Middle frontal gyrus (tissue), 1 donor: ENCODE measurements at regions not wholly inside any gene's neighbourhood (a gene's known extent, or its start where the extent isn't known, plus 50 kb on each side); places are given as distances from the start of the nearest gene placed in this dataset.
"Not testable (repeated sequence)": the region's sequence is repeated elsewhere in the genome, so short reads cannot be mapped to it uniquely, and the experiment has no call there.

Experiments used
- DNase-seq: peaks from one replicate; pipeline ENCODE4 v3.0.0-alpha.2; 2015; ENCODE audit warnings: low spot score; ENCODE audit errors: extremely low spot score

DNA sequence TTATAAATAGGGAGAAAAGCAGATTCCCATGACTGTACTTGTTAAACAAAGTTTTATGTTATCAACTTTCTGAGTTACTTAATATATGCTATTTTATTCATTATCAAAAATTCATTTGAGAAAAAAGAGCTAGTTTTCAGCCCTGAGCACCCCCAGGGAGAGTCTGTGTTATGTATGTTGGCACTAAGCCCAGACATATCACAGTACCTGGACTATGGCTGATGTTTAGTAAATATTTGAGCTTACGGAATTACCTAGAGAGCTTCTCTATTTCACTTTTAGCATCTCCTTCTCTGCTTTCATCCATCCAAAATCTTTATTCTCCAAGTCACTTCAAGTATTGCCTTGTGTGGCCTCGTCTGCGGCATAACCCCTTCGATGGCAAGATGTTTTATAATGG lies 225.9 kb upstream of the PCSK5 start:
- no peak for DNase-seq

DNA sequence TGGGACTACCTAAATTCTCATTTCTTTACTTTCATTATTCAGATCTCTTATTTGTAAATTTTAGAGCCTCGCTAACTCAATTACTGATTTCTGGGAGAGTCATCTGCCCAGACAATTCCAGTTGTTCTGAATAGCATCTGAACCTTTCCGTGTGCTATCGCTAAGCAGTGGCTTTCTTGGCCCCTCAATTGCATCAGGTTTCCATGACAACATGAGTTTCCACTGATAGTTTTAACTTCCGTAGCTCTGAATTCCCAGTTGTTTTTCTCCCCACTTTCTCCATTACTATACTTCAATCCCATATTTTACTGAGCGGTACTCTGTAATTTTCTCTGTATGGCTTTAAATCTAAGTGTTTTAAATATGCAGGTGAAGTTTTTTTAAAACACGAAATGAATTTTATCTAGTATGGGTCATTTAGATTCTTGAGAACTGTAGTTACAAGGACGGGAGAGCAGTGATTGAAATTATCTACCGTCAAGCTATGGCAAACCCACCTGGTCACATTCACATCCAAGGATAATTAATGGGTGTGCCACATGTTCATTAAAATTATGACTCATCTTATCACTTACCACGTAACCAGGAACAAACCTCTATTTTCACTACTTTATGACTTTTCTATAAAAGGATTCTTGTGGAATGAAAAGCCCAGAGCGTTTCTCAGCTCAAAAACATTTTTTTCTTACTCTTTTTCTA lies 223.5 kb upstream of the PCSK5 start:
- no peak for DNase-seq

DNA sequence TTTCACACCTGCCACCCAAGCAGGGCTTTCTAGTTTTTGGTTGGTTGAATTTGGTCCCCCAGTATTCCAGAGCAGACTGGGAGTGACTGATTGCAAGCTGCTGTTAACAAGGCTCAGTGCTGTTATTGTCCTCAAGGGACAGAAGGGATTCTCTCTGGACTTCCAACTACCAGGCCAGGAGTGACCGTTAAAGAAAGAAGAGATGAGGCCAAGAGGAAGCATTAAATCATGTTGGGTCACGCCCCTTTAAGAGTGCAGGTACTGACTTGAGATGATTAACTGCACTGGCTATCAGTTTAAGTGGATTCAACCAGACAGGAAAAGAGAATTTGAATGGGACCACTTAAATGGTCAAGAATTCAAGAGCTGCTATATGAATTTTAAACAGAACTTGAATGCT lies 220.8 kb upstream of the PCSK5 start:
- DNase-seq = no peak

DNA sequence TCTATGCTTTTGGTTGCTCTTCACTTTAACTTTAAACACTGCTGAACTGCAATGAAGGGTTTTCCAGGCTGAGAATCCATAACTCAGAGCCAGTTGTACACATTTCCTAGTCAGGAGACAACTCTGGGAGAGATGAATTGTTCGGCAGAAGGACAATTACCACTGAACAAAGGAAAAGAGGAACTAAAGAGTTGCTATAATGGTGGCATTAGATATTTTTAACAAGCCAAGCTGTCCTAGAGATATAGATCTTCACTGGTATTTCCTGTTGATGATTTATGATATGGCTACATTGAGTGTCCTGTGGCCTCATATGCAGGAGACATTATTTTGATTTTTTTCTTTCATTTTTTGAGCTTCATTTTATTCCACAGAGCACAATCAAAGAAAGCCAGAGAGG lies 219.1 kb upstream of the PCSK5 start:
- DNase-seq = no peak

DNA sequence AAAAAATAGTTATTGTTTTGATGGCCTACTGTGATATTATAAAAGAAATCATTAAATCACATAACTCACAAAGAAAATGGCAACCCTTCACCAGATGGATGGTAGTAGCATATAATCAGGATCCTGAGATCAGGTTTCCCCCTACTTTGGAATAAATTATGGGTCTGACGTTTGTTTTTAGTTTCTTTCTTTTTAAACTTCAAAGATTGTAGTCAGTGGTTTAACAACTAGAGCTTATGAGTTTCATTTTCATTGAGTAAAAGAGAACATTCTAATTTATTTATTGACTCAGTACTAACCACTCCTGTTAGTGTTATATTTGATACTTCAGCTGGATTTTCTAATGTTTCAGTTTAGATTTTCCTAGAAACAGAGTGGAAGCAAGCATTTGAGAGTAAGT lies 218.0 kb upstream of the PCSK5 start:
- DNase-seq = no peak

DNA sequence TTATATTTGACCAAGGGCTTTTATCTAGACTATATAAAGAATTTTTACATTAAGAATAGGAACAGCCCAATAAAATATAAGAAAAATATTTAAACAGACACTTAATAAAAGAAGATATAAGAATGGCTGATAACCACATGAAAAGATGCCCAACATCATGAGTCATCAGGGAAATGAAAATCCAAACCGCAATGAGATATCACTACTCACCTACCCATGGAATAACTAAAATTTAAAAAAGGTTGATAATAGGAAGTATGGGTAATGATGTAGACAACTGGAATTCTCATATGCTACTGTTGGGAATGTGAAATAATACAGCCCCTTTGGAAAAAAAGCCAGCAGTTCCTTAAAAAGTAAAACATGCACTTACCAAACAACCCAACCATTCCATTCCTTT lies 206.9 kb upstream of the PCSK5 start:
- DNase-seq = no peak

DNA sequence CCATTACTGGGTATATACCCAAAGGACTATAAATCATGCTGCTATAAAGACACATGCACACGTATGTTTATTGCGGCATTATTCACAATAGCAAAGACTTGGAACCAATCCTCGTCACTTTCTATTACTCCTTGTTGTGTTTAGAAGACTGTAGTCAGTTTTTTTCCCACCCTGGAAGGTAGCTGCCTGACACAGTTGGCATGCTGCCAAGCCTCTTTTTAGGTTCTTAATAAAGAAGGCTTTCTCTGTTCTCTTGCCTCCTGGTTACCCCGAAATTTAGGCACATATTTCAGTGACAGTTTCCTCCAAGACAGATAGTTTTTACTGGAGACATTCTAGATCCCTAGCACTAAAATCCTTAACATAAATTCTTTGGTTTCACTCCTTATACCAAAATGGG lies 205.4 kb upstream of the PCSK5 start:
- DNase-seq = no peak

DNA sequence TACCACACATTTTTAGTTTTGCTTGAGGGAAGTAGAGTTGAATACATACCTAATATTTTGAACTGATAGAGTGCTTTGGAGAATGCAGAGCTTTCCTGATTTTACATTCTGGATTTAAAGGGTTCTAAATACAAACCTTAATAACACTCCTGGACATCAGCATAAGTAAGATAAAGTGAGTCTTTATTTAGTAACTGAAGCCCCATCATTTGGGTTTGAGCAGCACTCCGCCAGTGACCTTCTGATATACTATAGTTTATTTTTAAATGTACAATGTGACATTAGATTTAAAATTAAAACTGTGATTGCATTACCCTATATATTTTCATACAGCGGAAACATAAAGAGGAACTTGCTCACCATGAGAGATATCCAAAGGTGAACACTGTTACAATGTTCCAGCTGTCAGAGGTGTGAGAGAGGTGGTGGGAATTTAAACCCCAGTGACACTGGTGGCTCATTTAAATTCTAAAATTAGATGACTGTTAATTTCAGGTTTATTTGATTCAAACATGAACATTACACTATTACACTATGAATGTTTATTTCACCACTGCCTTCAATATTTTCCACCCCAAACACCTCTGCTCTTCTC lies 203.0 kb upstream of the PCSK5 start:
- DNase-seq = no peak

DNA sequence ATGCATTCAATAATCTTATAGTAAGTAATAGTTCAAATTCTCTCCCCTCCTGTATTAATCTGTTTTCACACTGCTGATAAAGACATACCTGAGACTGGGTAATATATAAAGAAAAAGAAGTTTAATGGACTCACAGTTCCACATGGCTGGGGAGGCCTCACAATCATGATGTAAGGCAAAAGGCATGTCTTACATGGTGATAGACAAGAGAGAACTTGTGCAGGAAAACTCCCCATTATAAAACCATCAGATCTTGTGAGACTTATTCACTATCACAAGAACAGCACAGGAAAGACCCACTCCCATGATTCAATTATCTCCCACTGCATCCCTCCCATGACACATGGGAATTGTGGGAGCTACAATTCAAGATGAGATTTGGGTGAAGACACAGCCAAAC lies 199.9 kb upstream of the PCSK5 start:
- not testable (repeated sequence) for DNase-seq

DNA sequence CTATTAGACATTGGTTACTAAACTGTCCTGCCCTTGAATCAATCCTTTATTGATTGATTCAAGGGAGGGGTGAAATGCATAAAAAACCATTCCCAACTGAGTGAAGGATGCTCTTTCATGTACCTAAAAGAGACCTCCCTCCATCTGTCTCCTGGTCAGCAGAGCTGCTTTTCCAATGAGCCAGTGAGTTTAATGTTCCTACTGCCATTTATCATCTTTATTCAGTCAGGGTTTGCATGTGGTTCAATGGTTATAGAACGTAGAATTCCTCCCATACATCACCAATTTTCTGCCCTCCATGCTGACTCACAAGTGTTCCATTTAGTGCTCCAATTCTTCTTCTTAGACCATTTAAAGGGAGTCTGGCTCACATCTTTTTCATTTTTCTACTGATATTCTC lies 199.1 kb upstream of the PCSK5 start:
- DNase-seq = no peak

DNA sequence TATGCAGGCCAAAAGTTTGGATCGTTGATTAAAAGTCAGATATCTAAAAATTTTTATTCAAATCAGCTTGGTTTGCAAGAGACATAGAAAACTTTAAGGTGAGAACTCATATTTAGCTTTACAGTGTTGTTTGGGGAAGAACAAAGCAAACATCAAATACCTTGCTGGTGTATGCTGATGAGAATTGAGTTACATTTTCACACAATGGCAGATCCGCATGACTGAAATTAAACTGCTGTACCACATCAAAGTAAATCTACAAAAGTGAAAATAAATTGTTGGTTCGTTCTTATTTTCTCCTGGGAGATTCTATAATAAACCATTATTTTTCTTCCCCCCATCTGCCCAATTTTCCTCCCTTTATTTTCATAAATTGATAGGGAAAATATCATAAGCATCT lies 198.2 kb upstream of the PCSK5 start:
- no peak for DNase-seq

DNA sequence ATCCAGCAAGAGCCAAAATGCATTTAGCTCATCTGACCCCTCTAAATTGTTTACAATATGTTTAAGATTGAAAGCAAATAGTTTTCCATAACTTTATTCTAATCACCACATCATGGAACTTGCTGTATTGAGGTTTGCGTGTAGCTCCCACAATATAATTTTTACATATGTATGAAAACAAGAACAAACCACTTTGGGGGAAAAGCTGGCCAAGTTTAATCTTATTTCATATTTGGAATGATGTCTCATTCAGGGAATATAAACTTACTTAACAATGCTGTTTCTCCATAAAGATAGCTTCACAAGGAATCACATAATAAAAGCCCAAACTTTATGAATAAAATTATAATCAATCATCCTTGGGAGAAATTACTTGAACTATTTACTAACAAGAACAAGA lies 194.6 kb upstream of the PCSK5 start:
- no peak for DNase-seq

DNA sequence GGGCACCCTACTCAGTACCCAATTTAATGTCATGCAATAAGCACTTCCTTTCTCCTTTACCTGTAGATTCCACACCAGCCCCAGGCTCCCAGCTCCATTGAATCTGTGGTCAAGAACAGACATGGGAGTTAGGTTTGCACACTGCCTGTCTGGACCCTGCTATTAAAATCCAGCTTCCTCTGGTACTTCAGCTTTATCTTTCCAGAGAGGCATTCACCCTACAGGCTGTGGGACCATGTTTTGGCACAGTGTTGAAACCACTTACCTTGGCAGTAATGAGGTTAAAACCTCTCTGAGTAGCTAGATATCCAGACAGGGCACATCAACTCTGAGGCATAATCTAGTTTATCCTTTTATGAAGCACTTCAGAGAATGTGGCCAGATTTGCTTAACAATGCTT lies 191.5 kb upstream of the PCSK5 start:
- no peak for DNase-seq

DNA sequence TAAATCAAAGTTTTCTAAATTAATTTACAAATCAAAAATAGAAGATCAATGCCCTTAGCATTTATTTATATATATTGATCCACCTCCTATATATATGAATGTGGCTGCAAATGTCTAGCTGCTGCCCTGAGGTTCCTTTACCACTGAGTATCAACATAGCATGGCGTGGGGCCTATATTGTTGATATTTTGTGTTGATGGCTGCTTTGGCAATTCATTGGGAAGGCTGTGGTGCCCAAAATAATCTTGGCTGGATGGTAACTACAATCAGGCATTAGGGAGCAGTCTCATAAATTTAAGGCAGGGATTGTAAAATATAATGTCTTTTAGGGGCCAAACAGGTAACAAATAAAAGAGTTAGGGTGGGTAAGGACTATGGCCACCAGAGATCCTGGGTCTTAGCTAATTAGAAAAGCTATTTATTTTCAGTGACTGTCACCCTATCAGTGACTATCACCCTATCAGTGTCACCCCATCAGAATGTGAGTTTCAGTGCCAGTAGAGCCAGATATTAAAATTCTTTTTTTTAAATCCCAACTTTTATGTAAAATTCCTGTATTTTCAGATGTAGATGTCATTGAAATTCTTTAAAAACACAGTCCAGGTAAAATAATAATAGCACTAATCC lies 190.7 kb upstream of the PCSK5 start:
- DNase-seq = no peak

DNA sequence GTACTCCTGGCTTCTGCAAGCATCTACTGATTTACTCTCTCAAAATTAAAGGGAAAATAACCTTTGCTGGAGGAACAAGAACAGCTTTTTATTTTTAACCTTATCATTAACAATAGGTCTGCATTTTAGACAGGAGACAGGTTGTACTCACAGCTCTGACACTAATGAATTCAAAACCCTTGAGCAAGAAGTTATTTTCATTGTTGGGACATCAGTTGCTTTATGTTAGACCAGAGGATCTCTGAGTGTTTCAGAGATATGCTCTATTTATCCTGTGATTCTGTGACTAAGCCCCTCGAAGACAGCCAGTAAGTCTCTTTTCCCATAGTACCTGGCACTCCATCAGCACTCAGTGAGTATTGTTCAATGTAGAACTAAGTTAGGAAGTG lies 190.2 kb upstream of the PCSK5 start:
- no peak for DNase-seq

DNA sequence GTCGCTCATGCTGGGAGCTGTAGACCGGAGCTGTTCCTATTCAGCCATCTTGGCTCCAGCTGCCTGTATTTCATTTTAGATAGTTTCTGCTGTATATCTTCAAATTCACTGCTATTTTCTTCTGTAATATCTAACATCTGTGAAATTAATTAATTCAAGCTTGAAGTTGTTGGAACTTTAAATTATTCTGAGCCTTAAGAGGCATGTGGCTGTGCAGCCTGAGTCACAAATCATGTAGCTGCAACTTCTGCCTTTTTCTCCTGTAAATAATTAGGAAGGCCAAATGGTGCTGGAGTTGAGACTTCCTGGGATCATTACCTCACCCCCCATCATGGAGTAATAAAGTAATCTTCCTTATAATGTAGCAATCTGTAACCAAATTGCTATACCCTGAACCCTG lies 183.3 kb upstream of the PCSK5 start:
- no peak for DNase-seq

DNA sequence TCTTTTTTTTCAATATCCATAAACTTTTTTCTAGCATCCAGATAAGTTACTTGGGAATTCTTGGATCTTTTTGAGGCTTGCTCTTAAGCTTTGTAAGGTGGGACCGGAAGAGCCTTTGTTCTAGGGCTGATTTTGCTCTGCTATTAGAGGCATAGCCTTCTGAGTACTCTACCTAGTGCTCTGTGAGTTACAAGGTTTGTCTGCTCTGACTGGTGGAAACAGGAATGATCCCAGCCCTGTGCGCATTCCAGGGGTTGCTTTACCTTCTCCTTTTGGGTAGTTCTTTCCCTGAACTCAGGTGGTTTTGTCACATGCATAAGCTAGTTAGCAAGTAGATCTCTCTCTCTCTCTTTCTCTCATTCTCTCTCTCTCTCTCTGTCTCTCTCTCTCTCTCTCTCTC lies 180.8 kb upstream of the PCSK5 start:
- no peak for DNase-seq

DNA sequence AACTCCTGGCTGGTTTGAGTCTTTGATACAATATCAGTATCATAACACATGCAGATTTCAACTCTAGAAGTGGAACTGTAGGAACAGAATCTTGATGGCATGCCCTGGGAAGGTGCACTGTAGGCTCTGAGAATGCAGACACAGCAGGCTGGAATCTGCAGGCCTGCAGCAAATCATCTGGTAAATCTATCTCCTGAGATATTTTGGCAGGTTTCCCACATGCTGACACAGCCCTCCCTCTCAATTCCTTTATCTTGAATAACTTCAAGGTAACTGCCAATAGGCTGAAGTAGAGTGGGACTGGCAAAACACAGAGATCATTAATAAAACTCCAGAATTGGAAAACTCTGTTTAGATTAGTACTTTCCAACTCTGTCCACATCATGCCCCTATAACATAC lies 177.8 kb upstream of the PCSK5 start:
- DNase-seq = no peak

DNA sequence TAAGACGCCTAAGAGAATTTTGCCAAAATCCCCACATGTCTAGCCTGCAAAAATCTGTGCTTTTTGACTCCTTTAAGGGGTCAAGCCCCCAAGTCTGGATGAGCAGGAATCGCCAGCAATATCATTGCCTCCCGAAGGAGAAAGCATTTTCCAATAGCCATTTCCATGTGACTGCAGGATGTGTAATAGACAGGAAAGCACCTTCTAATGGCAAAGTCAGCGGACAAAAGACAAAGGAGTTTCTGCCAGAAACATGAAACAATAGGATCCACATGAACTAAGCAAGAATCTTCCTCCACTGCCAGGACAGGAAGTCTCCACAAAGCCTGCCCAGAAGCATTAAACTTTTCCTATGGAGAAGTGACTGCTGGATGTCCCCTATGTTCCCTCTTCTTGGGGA lies 177.1 kb upstream of the PCSK5 start:
- no peak for DNase-seq

DNA sequence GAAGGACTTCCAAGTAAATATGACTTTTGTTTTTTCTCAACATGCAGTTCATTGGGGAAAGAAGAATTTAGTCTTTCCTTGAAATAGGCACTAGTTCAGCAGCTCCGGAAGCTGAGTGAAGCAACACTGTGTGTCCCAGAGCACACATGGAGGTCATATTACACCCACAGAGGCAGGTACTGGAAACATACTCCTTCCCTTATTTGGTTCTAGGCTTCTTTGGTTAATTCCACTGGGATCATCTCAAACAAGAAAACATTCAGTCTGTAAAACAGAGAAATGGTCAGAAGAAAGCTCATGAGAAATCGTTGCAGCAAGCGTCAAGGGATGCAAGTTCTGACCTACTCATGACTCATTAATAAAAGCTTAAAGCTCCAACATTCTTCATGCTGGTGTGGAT lies 175.1 kb upstream of the PCSK5 start:
- no peak for DNase-seq

DNA sequence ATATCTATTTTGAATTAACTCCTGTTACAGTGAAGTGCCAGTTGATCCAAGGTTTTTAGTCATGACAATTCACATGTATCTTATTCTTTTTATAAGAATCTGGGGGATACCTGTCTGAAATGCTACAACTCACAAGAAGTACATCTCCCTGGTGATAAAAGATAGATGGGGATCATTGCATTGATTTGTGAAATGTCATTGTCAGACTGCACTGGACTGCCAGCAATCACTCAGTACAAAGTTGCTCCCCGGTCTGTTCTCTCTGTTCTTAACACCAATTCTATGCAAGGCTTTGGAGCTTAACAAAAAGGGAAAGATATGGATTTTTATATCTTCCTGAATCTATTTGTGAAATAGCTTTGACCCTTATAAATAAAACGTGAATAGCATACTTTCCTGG lies 171.8 kb upstream of the PCSK5 start:
- DNase-seq = no peak

DNA sequence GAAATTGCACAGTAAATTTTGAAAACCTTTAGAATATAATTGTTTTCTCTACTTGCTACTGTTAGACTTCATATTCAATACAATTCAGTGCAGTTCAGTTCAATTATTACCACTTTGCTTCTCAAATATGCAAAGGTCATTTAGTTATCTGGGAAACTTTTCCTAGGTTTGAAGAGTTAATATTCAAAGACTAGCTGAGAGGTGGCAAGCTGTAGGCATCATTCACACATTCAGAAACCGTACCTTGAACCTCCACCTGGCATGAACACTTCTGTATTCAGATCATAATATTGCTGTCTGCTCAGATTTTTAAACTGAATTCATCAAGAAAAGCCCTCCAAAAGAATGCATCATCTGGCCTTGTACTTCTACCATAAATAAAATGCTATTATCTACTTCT lies 162.1 kb upstream of the PCSK5 start:
- no peak for DNase-seq

DNA sequence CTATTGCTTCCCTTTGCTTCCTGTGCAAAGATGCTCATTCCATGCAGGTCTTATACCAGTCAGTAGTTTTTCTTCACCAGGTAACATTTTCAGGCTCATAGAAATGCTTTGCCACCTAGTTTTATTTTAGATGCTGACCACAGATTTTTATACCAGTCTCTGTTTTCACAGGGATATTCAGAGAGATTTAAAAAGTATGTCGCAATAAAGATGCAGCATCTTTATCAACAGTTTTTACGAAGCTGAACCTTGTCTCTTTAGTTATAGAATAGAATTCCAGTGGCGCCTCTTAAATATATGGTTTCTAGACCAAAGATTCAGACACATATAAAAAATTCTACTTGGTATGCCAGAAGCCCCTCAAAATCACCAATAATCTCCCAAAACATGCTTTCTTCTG lies 155.7 kb upstream of the PCSK5 start:
- DNase-seq = no peak
